ENCODE measurements at regions not wholly inside any gene's neighbourhood (a gene's known extent, or its start where the extent isn't known, plus 50 kb on each side); places are given as distances from the start of the nearest gene placed in this dataset.

GRCh38 chr9:108212184-108212583 is 643.6 kb downstream of the ACTL7B start:
- no peak for DNase-seq (ENCODE audit: low spot score)
- no peak overlapping the region for H3K27ac ChIP-seq
- no peak for TF ChIP-seq CTCF (conservative IDR thresholded peaks at IDR 0.05; ENCODE audit: low read depth)
- ChIA-PET POLR2A (ENCODE audit: low non-redundant PET) (no interaction called here), CTCF (interaction anchor here (0.6 to 0.7 kb wide), 2 partner anchors 16 to 787 kb away, joined by 4 read pairs; no protein-coding TSS in a partner anchor)

GRCh38 chr9:108211411-108211955 is 644.3 kb downstream of the ACTL7B start:
- ChIA-PET CTCF (interaction anchor here (0.6 kb wide), 1 partner anchor 786 kb away, joined by 4 read pairs; no protein-coding TSS in a partner anchor), POLR2A (ENCODE audit: low non-redundant PET) (no interaction called here)
- TF ChIP-seq CTCF (conservative IDR thresholded peaks at IDR 0.05; ENCODE audit: low read depth), result no peak

GRCh38 chr9:108209132-108209685 is 646.6 kb downstream of the ACTL7B start:
- no peak for DNase-seq (ENCODE audit: low spot score)
- TF ChIP-seq CTCF (conservative IDR thresholded peaks at IDR 0.05; ENCODE audit: low read depth), result no peak
- H3K27ac ChIP-seq, result no peak overlapping the region
- ChIA-PET POLR2A (ENCODE audit: low non-redundant PET) (no interaction called here), CTCF (no interaction called here)

More at GRCh38 chr9:108211411-108211955, 644.3 kb downstream of the ACTL7B start:
- DNase-seq (ENCODE audit: low spot score), result no peak
- H3K27ac ChIP-seq, result no peak overlapping the region

- DNase-seq (ENCODE audit: low spot score), result no peak
- ChIA-PET CTCF (no interaction called here), POLR2A (ENCODE audit: low non-redundant PET) (no interaction called here)
- no peak for TF ChIP-seq CTCF (conservative IDR thresholded peaks at IDR 0.05; ENCODE audit: low read depth)
- H3K27ac ChIP-seq, result no peak overlapping the region
These were observed 648.1 kb downstream of the ACTL7B start for GRCh38 chr9:108207561-108208165.

- TF ChIP-seq CTCF (conservative IDR thresholded peaks at IDR 0.05; ENCODE audit: low read depth), result no peak
- CTCF ChIA-PET, result no interaction called here
- POLR2A ChIA-PET (ENCODE audit: low non-redundant PET), result no interaction called here
- no peak for DNase-seq (ENCODE audit: low spot score)
- H3K27ac ChIP-seq, result no peak overlapping the region
These were observed 650.5 kb downstream of the ACTL7B start for GRCh38 chr9:108205276-108205675.

GRCh38 chr9:108197899-108198298 is 657.9 kb downstream of the ACTL7B start:
- CTCF ChIA-PET, result interaction anchor here (0.6 to 1.0 kb wide), 5 partner anchors 23 to 448 kb away, joined by 3 to 5 read pairs (median 4); no protein-coding TSS in a partner anchor
- H3K27ac ChIP-seq, result no peak overlapping the region
- no peak for TF ChIP-seq CTCF (conservative IDR thresholded peaks at IDR 0.05; ENCODE audit: low read depth)
- DNase-seq (ENCODE audit: low spot score), result no peak
- POLR2A ChIA-PET (ENCODE audit: low non-redundant PET), result no interaction called here
